CD14-positive monocyte (primary cell): ENCODE measurements at regions not wholly inside any gene's neighbourhood (a gene's known extent, or its start where the extent isn't known, plus 50 kb on each side); places are given as distances from the start of the nearest gene placed in this dataset.

Source experiments
- DNase-seq, 3 donors: peaks; one replicate each; pipeline ENCODE4 v3.0.0-alpha.2; 2011 to 2022
- H2AFZ ChIP-seq: 2 replicates; pipeline ENCODE4 v1.6.0; 2012; ENCODE audit warnings: mild to moderate bottlenecking, low read depth, low read length, inconsistent platforms; ENCODE audit not compliant: insufficient read depth, poor library complexity, severe bottlenecking
- H3K27ac ChIP-seq, 2 donors: 1 replicate in 1 of 2; 2 replicates in 1 of 2; pipeline ENCODE4 v1.5.1; 2012 to 2013; ENCODE audit warnings: low read length in 2 of 2, control low read depth in 1 of 2, inconsistent platforms in 1 of 2, low read depth in 1 of 2, mild to moderate bottlenecking in 1 of 2
- H3K27me3 ChIP-seq, 2 donors: one replicate each; pipeline versions ENCODE4 v1.6.0 to v1.6.1; 2011 to 2013; ENCODE audit warnings: low read length in 2 of 2; ENCODE audit not compliant: control insufficient read depth in 2 of 2, insufficient read depth in 2 of 2
- H3K36me3 ChIP-seq, 2 donors: replicated peaks in 1 of 2; 1 replicate in 1 of 2; 2 replicates in 1 of 2; pipeline versions ENCODE4 v1.5.1 to v1.6.1; 2012 to 2013; ENCODE audit warnings: low read length in 2 of 2, control low read depth in 1 of 2, inconsistent platforms in 1 of 2, mild to moderate bottlenecking in 1 of 2; ENCODE audit not compliant: insufficient read depth in 2 of 2, control insufficient read depth in 1 of 2
- H3K4me1 ChIP-seq, 2 donors: 1 replicate in 1 of 2; 2 replicates in 1 of 2; pipeline versions ENCODE4 v1.5.1 to v1.6.1; 2012 to 2013; ENCODE audit warnings: low read length in 2 of 2, control low read depth in 1 of 2, inconsistent platforms in 1 of 2, mild to moderate bottlenecking in 1 of 2, moderate library complexity in 1 of 2; ENCODE audit not compliant: insufficient read depth in 2 of 2, control insufficient read depth in 1 of 2
- H3K4me2 ChIP-seq: replicated peaks from 2 replicates; pipeline ENCODE3; 2012; ENCODE audit warnings: low read length, moderate library complexity, mild to moderate bottlenecking; ENCODE audit not compliant: poor library complexity, severe bottlenecking; ENCODE audit errors: extremely low read depth
- H3K4me3 ChIP-seq, 3 experiments: fragments of 200-600 bp in 1 of 3; sonication (generic) in 1 of 3; replicated peaks in 1 of 3; 1 replicate in 2 of 3; 2 replicates in 1 of 3; pipeline ENCODE4 v1.5.1; 2011 to 2013; ENCODE audit warnings: low read length in 3 of 3, mild to moderate bottlenecking in 3 of 3, control low read depth in 2 of 3, low read depth in 2 of 3, inconsistent platforms in 1 of 3, moderate library complexity in 1 of 3
- H3K79me2 ChIP-seq: 2 replicates; pipeline ENCODE4 v1.6.0; 2012; ENCODE audit warnings: mild to moderate bottlenecking, control low read depth, inconsistent platforms, low read length, moderate library complexity; ENCODE audit not compliant: insufficient read depth
- H3K9ac ChIP-seq: 2 replicates; pipeline ENCODE4 v1.6.0; 2017; ENCODE audit warnings: low read length, mild to moderate bottlenecking; ENCODE audit not compliant: insufficient read depth, poor library complexity, severe bottlenecking
- H3K9me3 ChIP-seq, 2 donors: replicated peaks in 1 of 2; 1 replicate in 1 of 2; 2 replicates in 1 of 2; pipeline versions ENCODE4 v1.5.1 to v1.6.1; 2012 to 2013; ENCODE audit warnings: low read length in 2 of 2, control low read depth in 1 of 2; ENCODE audit not compliant: control insufficient read depth in 1 of 2, insufficient read depth in 1 of 2
- H4K20me1 ChIP-seq: 2 replicates; pipeline ENCODE4 v1.6.0; 2012; ENCODE audit warnings: mild to moderate bottlenecking, low read length, control low read depth, moderate library complexity; ENCODE audit not compliant: insufficient read depth
- H3K27ac Mint-ChIP-seq, 7 donors: one replicate each; pipeline ENCODE4 v1.8.0; 2020; ENCODE audit warnings: mild to moderate bottlenecking in 7 of 7, mixed read lengths in 7 of 7, moderate library complexity in 6 of 7, inconsistent platforms in 2 of 7
- H3K27me3 Mint-ChIP-seq, 3 donors: one replicate each; pipeline ENCODE4 v1.8.0; 2021 to 2022; ENCODE audit warnings: low read depth in 3 of 3, mild to moderate bottlenecking in 3 of 3, mixed read lengths in 3 of 3, moderate library complexity in 3 of 3, inconsistent platforms in 1 of 3
- H3K36me3 Mint-ChIP-seq, 2 donors: one replicate each; pipeline ENCODE4 v1.8.0; 2020; ENCODE audit warnings: mixed read lengths in 2 of 2, inconsistent platforms in 1 of 2, mild to moderate bottlenecking in 1 of 2
- H3K4me1 Mint-ChIP-seq: one replicate; pipeline ENCODE4 v1.8.0; 2020; ENCODE audit warnings: mild to moderate bottlenecking, mixed read lengths
- H3K4me3 Mint-ChIP-seq, 2 donors: one replicate each; pipeline ENCODE4 v1.8.0; 2020; ENCODE audit warnings: mild to moderate bottlenecking in 2 of 2, mixed read lengths in 2 of 2, moderate library complexity in 1 of 2
- H3K9me3 Mint-ChIP-seq, 7 donors: one replicate each; pipeline ENCODE4 v1.8.0; 2020 to 2022; ENCODE audit warnings: mixed read lengths in 7 of 7, mild to moderate bottlenecking in 6 of 7, moderate library complexity in 6 of 7, inconsistent platforms in 2 of 7
- CTCF ChIP-seq: fragments of 200-600 bp; IDR thresholded peaks from one replicate; pipeline ENCODE4 v1.8.0; 2022; ENCODE audit warnings: antibody characterized with exemption, mild to moderate bottlenecking
- WGBS: methylation state at CpG from one replicate; pipeline ENCODE4 v1.1.5; 2013; ENCODE audit warnings: missing lambda C conversion rate; ENCODE audit not compliant: insufficient coverage; 5-methylcytosine and 5-hydroxymethylcytosine counted together
- intact Hi-C, 2 donors: fragments of 100-400 bp; cut with micrococcal nuclease; formaldehyde crosslinking; loops; one replicate each; pipeline versions ENCODE4 v1.15.0 to v1.15.1; 2023

GRCh38 chr2:103605071-103605780 is 843.4 kb downstream of the TMEM182 start:
- H3K27ac Mint-ChIP-seq, result no peak overlapping the region
- WGBS, result 100% methylated on average over 3 of the region's 7 CpGs
- peaks cover 0 to 11% (median 5%) of the 10 kb centered on the region in 7 donors for H3K9me3 Mint-ChIP-seq
- no peak overlapping the region for H3K4me3 ChIP-seq
- no peaks in the 10 kb centered on the region for H3K27me3 ChIP-seq
- no peaks in the 10 kb centered on the region for H3K36me3 Mint-ChIP-seq
- peaks cover 0 to 1% (median 0%) of the 10 kb centered on the region in 3 donors for H3K27me3 Mint-ChIP-seq
- no peak overlapping the region for H3K4me2 ChIP-seq
- no peaks in the 10 kb centered on the region for H3K79me2 ChIP-seq
- no peaks in the 10 kb centered on the region for H4K20me1 ChIP-seq
- no peaks in the 10 kb centered on the region for H3K4me1 Mint-ChIP-seq
- no peak for DNase-seq
- H3K36me3 ChIP-seq, result no peaks in the 10 kb centered on the region
- no peak for TF ChIP-seq CTCF
- no peak overlapping the region for H3K4me3 Mint-ChIP-seq
- no peak overlapping the region for H3K27ac ChIP-seq
- H3K9ac ChIP-seq, result no peak overlapping the region
- no peak overlapping the region for H2AFZ ChIP-seq
- no peaks in the 10 kb centered on the region for H3K4me1 ChIP-seq
- H3K9me3 ChIP-seq, result peaks cover 5 to 10% of the 10 kb centered on the region in 2 donors
- intact Hi-C loops, result no loop called here

- Mint-ChIP-seq H3K36me3 (no peaks in the 10 kb centered on the region), H3K27ac (no peak overlapping the region), H3K9me3 (peaks cover 2 to 11% (median 4%) of the 10 kb centered on the region in 7 donors), H3K4me3 (no peak overlapping the region), H3K27me3 (no peaks in the 10 kb centered on the region), H3K4me1 (no peaks in the 10 kb centered on the region)
- intact Hi-C loops, result no loop called here
- peaks cover 4 to 18% of the 10 kb centered on the region in 2 donors for H3K9me3 ChIP-seq
- no peaks in the 10 kb centered on the region for H3K79me2 ChIP-seq
- no peaks in the 10 kb centered on the region for H3K4me1 ChIP-seq
- no peaks in the 10 kb centered on the region for H4K20me1 ChIP-seq
- no peak overlapping the region for H2AFZ ChIP-seq
- 100% methylated on average over 2 of the region's 5 CpGs for WGBS
- H3K27ac ChIP-seq, result no peak overlapping the region
- H3K4me2 ChIP-seq, result no peak overlapping the region
- no peaks in the 10 kb centered on the region for H3K27me3 ChIP-seq
- no peaks in the 10 kb centered on the region for H3K36me3 ChIP-seq
- no peak for TF ChIP-seq CTCF
- no peak overlapping the region for H3K4me3 ChIP-seq
- no peak overlapping the region for H3K9ac ChIP-seq
- DNase-seq, result no peak
Observed at GRCh38 chr2:103615611-103616105, 853.8 kb downstream of the TMEM182 start.
